MCF 10A (cell line): ENCODE measurements at regions not wholly inside any gene's neighbourhood (a gene's known extent, or its start where the extent isn't known, plus 50 kb on each side); places are given as distances from the start of the nearest gene placed in this dataset.
"Not testable (repeated sequence)": the region's sequence is repeated elsewhere in the genome, so short reads cannot be mapped to it uniquely, and the experiment has no call there.

Experiments
- BruUV-seq: library from RNA; stranded (reverse); fragments of 400-500 nt; replicated peaks from 2 replicates; lab custom pipeline; 2021; lab: Mats Ljungman, UMichigan
- CTCF ChIA-PET: fragments of 300-600 bp; sonication (Branson Sonifier 250); formaldehyde crosslinking; extraction: SDS; loops from one replicate; lab custom pipeline; 2021; ENCODE audit warnings: antibody characterized with exemption, inconsistent platforms; lab: Yijun Ruan, JAX
- POLR2A ChIA-PET: fragments of 300-600, 350-650 bp; sonication (Branson Sonifier 250); formaldehyde crosslinking; extraction: SDS; loops from one replicate; lab custom pipeline; 2020; ENCODE audit warnings: antibody characterized with exemption, inconsistent platforms; lab: Yijun Ruan, JAX
- DNase-seq: peaks from one replicate; pipeline ENCODE4 v3.0.0-alpha.2; 2018; ENCODE audit not compliant: unreplicated experiment
- H3K27ac Mint-ChIP-seq: one replicate; pipeline ENCODE4 v1.8.0; 2022; ENCODE audit warnings: mild to moderate bottlenecking, low read depth, mixed read lengths; ENCODE audit not compliant: unreplicated experiment
- H3K27me3 Mint-ChIP-seq: one replicate; pipeline ENCODE4 v1.8.0; 2022; ENCODE audit warnings: mixed read lengths; ENCODE audit not compliant: insufficient read depth, unreplicated experiment
- H3K36me3 Mint-ChIP-seq: one replicate; pipeline ENCODE4 v1.8.0; 2022; ENCODE audit warnings: mild to moderate bottlenecking, moderate library complexity, mixed read lengths; ENCODE audit not compliant: insufficient read depth, unreplicated experiment
- H3K4me1 Mint-ChIP-seq: one replicate; pipeline ENCODE4 v1.8.0; 2022; ENCODE audit warnings: mixed read lengths; ENCODE audit not compliant: insufficient read depth, unreplicated experiment
- H3K4me3 Mint-ChIP-seq: one replicate; pipeline ENCODE4 v1.8.0; 2022; ENCODE audit warnings: mild to moderate bottlenecking, moderate library complexity, mixed read lengths; ENCODE audit not compliant: unreplicated experiment
- H3K9me3 Mint-ChIP-seq: one replicate; pipeline ENCODE4 v1.8.0; 2022; ENCODE audit warnings: mixed read lengths; ENCODE audit not compliant: unreplicated experiment
- CTCF ChIP-seq: fragments of 200-600 bp; IDR thresholded peaks from one replicate; pipeline ENCODE4 v1.8.0; 2022; ENCODE audit warnings: antibody characterized with exemption, mild to moderate bottlenecking; ENCODE audit not compliant: unreplicated experiment
- intact Hi-C: fragments of 100-400 bp; cut with micrococcal nuclease; formaldehyde crosslinking; loops from 2 replicates; pipeline ENCODE4 v1.14.1; 2022

- no peak for DNase-seq
- no TSS peak for BruUV-seq
- H3K27me3 Mint-ChIP-seq = no peaks in the 10 kb centered on the region
- POLR2A ChIA-PET = interaction anchor here (0.6 to 1.3 kb wide), 3 partner anchors 10 to 54 kb away, joined by 3 to 4 read pairs (median 3); no protein-coding TSS in a partner anchor
- no peaks in the 10 kb centered on the region for H3K36me3 Mint-ChIP-seq
- CTCF ChIA-PET = interaction anchor here (0.6 to 1.7 kb wide), 3 partner anchors 10 to 1411 kb away, joined by 3 to 6 read pairs (median 4); no protein-coding TSS in a partner anchor
- H3K27ac Mint-ChIP-seq = no peak overlapping the region
- H3K9me3 Mint-ChIP-seq = peaks cover 8% of the 10 kb centered on the region
- intact Hi-C loops = no loop called here
- TF ChIP-seq CTCF = no peak
- H3K4me3 Mint-ChIP-seq = no peak overlapping the region
- H3K4me1 Mint-ChIP-seq = no peaks in the 10 kb centered on the region
These were observed 68.2 kb upstream of the THRB start for GRCh38 chr3:24562895-24563294.

- ChIA-PET POLR2A (no interaction called here), CTCF (interaction anchor here (0.6 kb wide), 1 partner anchor 476 kb away, joined by 3 read pairs; no protein-coding TSS in a partner anchor)
These were observed 70.4 kb upstream of the THRB start for GRCh38 chr3:24565053-24565452.

GRCh38 chr3:24565656-24566055 lies 71.0 kb upstream of the THRB start:
- ChIA-PET POLR2A (interaction anchor here (0.9 kb wide), 1 partner anchor 17 kb away, joined by 3 read pairs; no protein-coding TSS in a partner anchor), CTCF (interaction anchor here (0.6 kb wide), 1 partner anchor 446 kb away, joined by 4 read pairs; no protein-coding TSS in a partner anchor)
- no peaks in the 10 kb centered on the region for H3K27me3 Mint-ChIP-seq
- BruUV-seq = no TSS peak
- intact Hi-C loops = no loop called here
- H3K4me1 Mint-ChIP-seq = no peaks in the 10 kb centered on the region
- peaks cover 16% of the 10 kb centered on the region for H3K9me3 Mint-ChIP-seq
- no peak overlapping the region for H3K4me3 Mint-ChIP-seq
- H3K36me3 Mint-ChIP-seq = no peaks in the 10 kb centered on the region
- no peak for DNase-seq
- no peak overlapping the region for H3K27ac Mint-ChIP-seq
- TF ChIP-seq CTCF = no peak

More at GRCh38 chr3:24565053-24565452, 70.4 kb upstream of the THRB start:
- Mint-ChIP-seq H3K36me3 (no peaks in the 10 kb centered on the region), H3K27ac (no peak overlapping the region), H3K4me1 (no peaks in the 10 kb centered on the region), H3K27me3 (no peaks in the 10 kb centered on the region), H3K9me3 (peaks cover 15% of the 10 kb centered on the region), H3K4me3 (no peak overlapping the region)
- no TSS peak for BruUV-seq
- TF ChIP-seq CTCF = no peak
- DNase-seq = no peak
- intact Hi-C loops = no loop called here

- H3K27ac Mint-ChIP-seq = no peak overlapping the region
- DNase-seq = no peak
- ChIA-PET POLR2A (no interaction called here), CTCF (interaction anchor here (0.9 kb wide), 1 partner anchor 40 kb away, joined by 3 read pairs; no protein-coding TSS in a partner anchor)
- no peak for TF ChIP-seq CTCF
- no peak overlapping the region for H3K4me3 Mint-ChIP-seq
- H3K27me3 Mint-ChIP-seq = no peaks in the 10 kb centered on the region
- intact Hi-C loops = no loop called here
- BruUV-seq = no TSS peak
- no peaks in the 10 kb centered on the region for H3K36me3 Mint-ChIP-seq
- H3K4me1 Mint-ChIP-seq = no peaks in the 10 kb centered on the region
- peaks cover 23% of the 10 kb centered on the region for H3K9me3 Mint-ChIP-seq
These were observed 72.3 kb upstream of the THRB start for GRCh38 chr3:24566927-24567326.

GRCh38 chr3:24572409-24572808 lies 77.8 kb upstream of the THRB start:
- POLR2A ChIA-PET, BruUV-seq, CTCF ChIA-PET, DNase-seq, H3K36me3 Mint-ChIP-seq, intact Hi-C loops, H3K4me1 Mint-ChIP-seq, H3K27me3 Mint-ChIP-seq, H3K27ac Mint-ChIP-seq, H3K4me3 Mint-ChIP-seq: not testable (repeated sequence)
- H3K9me3 Mint-ChIP-seq = peaks cover 15% of the 10 kb centered on the region
